GM12891 (cell line): ENCODE measurements at regions not wholly inside any gene's neighbourhood (a gene's known extent, or its start where the extent isn't known, plus 50 kb on each side); places are given as distances from the start of the nearest gene placed in this dataset.

Experiments used
- DNase-seq: peaks from one replicate; pipeline ENCODE4 v3.0.0; 2011; ENCODE audit warnings: low spot score; ENCODE audit not compliant: insufficient read length
- FAIRE-seq: peaks from 2 replicates; lab custom pipeline; 2011; peaks lifted over from hg19 to GRCh38; lab: Jason Lieb, UNC
- PAX5 ChIP-seq: IDR thresholded peaks from 2 replicates; pipeline ENCODE4 v1.6.1; 2011; ENCODE audit warnings: low read length, moderate library complexity, mild to moderate bottlenecking; ENCODE audit not compliant: insufficient read depth, severe bottlenecking
- POLR2A ChIP-seq: IDR thresholded peaks from 2 replicates; pipeline ENCODE4 v1.6.1; 2011; ENCODE audit warnings: low read depth, low read length, control low read depth
- POLR2AphosphoS5 ChIP-seq: IDR thresholded peaks from 2 replicates; pipeline ENCODE4 v1.6.1; 2011; ENCODE audit warnings: low read depth, low read length, control low read depth
- POU2F2 ChIP-seq: IDR thresholded peaks from 2 replicates; pipeline ENCODE4 v1.6.1; 2011; ENCODE audit warnings: low read depth, mild to moderate bottlenecking, control low read depth, low read length, moderate library complexity
- SPI1 ChIP-seq: IDR thresholded peaks from 2 replicates; pipeline ENCODE4 v1.6.1; 2011; ENCODE audit warnings: low read depth, low read length, control low read depth
- TAF1 ChIP-seq: IDR thresholded peaks from 2 replicates; pipeline ENCODE4 v1.6.1; 2011; ENCODE audit warnings: low read depth, low read length, control low read depth

GRCh38 chr2:121858369-121858768, 102.9 kb downstream of the TSN start:
- FAIRE-seq (no peak), DNase-seq (no peak)
- TF ChIP-seq POLR2A = no peak
- no peak for TF ChIP-seq PAX5
- TF ChIP-seq POU2F2 = no peak
- no peak for TF ChIP-seq TAF1

GRCh38 chr2:121858847-121859246, 103.4 kb downstream of the TSN start:
- no peak for DNase-seq

GRCh38 chr2:121860033-121860757, 104.7 kb downstream of the TSN start:
- DNase-seq (no peak), FAIRE-seq (no peak)
- no peak for TF ChIP-seq POLR2A
- no peak for TF ChIP-seq POLR2AphosphoS5
- TF ChIP-seq POU2F2 = no peak
- TF ChIP-seq PAX5 = no peak
- no peak for TF ChIP-seq SPI1
- no peak for TF ChIP-seq TAF1

More at GRCh38 chr2:121858847-121859246, 103.4 kb downstream of the TSN start:
- TF ChIP-seq PAX5 = no peak
- no peak for TF ChIP-seq POU2F2
- no peak for TF ChIP-seq POLR2AphosphoS5
- TF ChIP-seq SPI1 = no peak
- no peak for TF ChIP-seq POLR2A
- no peak for TF ChIP-seq TAF1
- FAIRE-seq = no peak

- FAIRE-seq = no peak
- DNase-seq = no peak
- TF ChIP-seq POLR2AphosphoS5 = no peak
- TF ChIP-seq POU2F2 = no peak
- no peak for TF ChIP-seq TAF1
Observed at GRCh38 chr2:121860758-121861227, 105.3 kb downstream of the TSN start.

GRCh38 chr2:121862286-121862685, 106.8 kb downstream of the TSN start:
- DNase-seq = no peak
- no peak for TF ChIP-seq TAF1
- TF ChIP-seq POU2F2 = no peak
- no peak for TF ChIP-seq POLR2A
- no peak for TF ChIP-seq SPI1
- FAIRE-seq = no peak

- FAIRE-seq (no peak), DNase-seq (no peak)
- no peak for TF ChIP-seq POLR2AphosphoS5
Observed at GRCh38 chr2:121865914-121866313, 110.5 kb downstream of the TSN start.

GRCh38 chr2:121866789-121867188, 111.3 kb downstream of the TSN start:
- DNase-seq (no peak), FAIRE-seq (no peak)
- TF ChIP-seq POLR2A (no peak), POLR2AphosphoS5 (no peak), TAF1 (no peak), PAX5 (no peak), SPI1 (no peak), POU2F2 (no peak)

- no peak for FAIRE-seq
- TF ChIP-seq POU2F2 = no peak
- no peak for TF ChIP-seq POLR2A
- TF ChIP-seq TAF1 = no peak
- TF ChIP-seq SPI1 = no peak
- no peak for TF ChIP-seq POLR2AphosphoS5
- TF ChIP-seq PAX5 = no peak
- no peak for DNase-seq
Observed at GRCh38 chr2:121868652-121869051, 113.2 kb downstream of the TSN start.

- TF ChIP-seq POLR2AphosphoS5 (no peak), SPI1 (no peak), PAX5 (no peak), POLR2A (no peak), POU2F2 (no peak), TAF1 (no peak)
- FAIRE-seq (no peak), DNase-seq (no peak)
Observed at GRCh38 chr2:121869363-121869762, 113.9 kb downstream of the TSN start.

- TF ChIP-seq PAX5 (no peak), POLR2AphosphoS5 (no peak), POU2F2 (no peak), POLR2A (no peak), TAF1 (no peak)
- no peak for DNase-seq
- no peak for FAIRE-seq
Observed at GRCh38 chr2:121869873-121870272, 114.4 kb downstream of the TSN start.
